ENCODE measurements at regions not wholly inside any gene's neighbourhood (a gene's known extent, or its start where the extent isn't known, plus 50 kb on each side); places are given as distances from the start of the nearest gene placed in this dataset.

GRCh38 chr16:60563166-60563565, 1473.1 kb downstream of the CDH8 start:
- Histone ChIP-seq H3K27me3 (ENCODE audit: control insufficient read depth, insufficient read depth, low read length) (no peaks in the 10 kb centered on the region), H3K9me3 (ENCODE audit: control insufficient read depth in 2 of 3, insufficient read depth in 1 of 3, low read length in 3 of 3) (no peaks in the 10 kb centered on the region), H3K9ac (ENCODE audit: low read length in 3 of 3) (no peak overlapping the region), H3K4me1 (ENCODE audit: control insufficient read depth in 2 of 3, insufficient read depth in 2 of 3, low read depth in 1 of 3, low read length in 3 of 3) (no peaks in the 10 kb centered on the region), H3K4me3 (ENCODE audit: low read length in 3 of 3) (no peak overlapping the region), H3K36me3 (ENCODE audit: control insufficient read depth in 2 of 3, insufficient read depth in 3 of 3, low read length in 3 of 3) (no peaks in the 10 kb centered on the region), H3K27ac (ENCODE audit: low read depth in 2 of 2, low read length in 2 of 2) (no peak overlapping the region)
- intact Hi-C loops (cut with DNase I), result no loop called here
- no peak for TF ChIP-seq CTCF (IDR thresholded peaks at IDR 0.05; ENCODE audit: borderline replicate concordance, extremely low read depth, insufficient read depth)
- FAIRE-seq (no peak), DNase-seq (no peak)

GRCh38 chr16:60558936-60559335, 1477.3 kb downstream of the CDH8 start:
- intact Hi-C loops (cut with DNase I), result no loop called here
- H3K4me3 ChIP-seq (ENCODE audit: low read length in 3 of 3), result no peak overlapping the region
- H3K4me1 ChIP-seq (ENCODE audit: control insufficient read depth in 2 of 3, insufficient read depth in 2 of 3, low read depth in 1 of 3, low read length in 3 of 3), result no peaks in the 10 kb centered on the region
- no peaks in the 10 kb centered on the region for H3K27me3 ChIP-seq (ENCODE audit: control insufficient read depth, insufficient read depth, low read length)
- no peak overlapping the region for H3K27ac ChIP-seq (ENCODE audit: low read depth in 2 of 2, low read length in 2 of 2)
- DNase-seq (no peak), FAIRE-seq (no peak)
- no peak for TF ChIP-seq CTCF (IDR thresholded peaks at IDR 0.05; ENCODE audit: borderline replicate concordance, extremely low read depth, insufficient read depth)
- H3K9me3 ChIP-seq (ENCODE audit: control insufficient read depth in 2 of 3, insufficient read depth in 1 of 3, low read length in 3 of 3), result no peaks in the 10 kb centered on the region
- H3K9ac ChIP-seq (ENCODE audit: low read length in 3 of 3), result no peak overlapping the region
- H3K36me3 ChIP-seq (ENCODE audit: control insufficient read depth in 2 of 3, insufficient read depth in 3 of 3, low read length in 3 of 3), result no peaks in the 10 kb centered on the region

- H3K27me3 ChIP-seq (ENCODE audit: control insufficient read depth, insufficient read depth, low read length), result no peaks in the 10 kb centered on the region
- H3K36me3 ChIP-seq (ENCODE audit: control insufficient read depth in 2 of 3, insufficient read depth in 3 of 3, low read length in 3 of 3), result no peaks in the 10 kb centered on the region
- no peak overlapping the region for H3K4me3 ChIP-seq (ENCODE audit: low read length in 3 of 3)
- FAIRE-seq (no peak), DNase-seq (peak in 2 of 5 donors; percentile 29 to 34)
- no peak overlapping the region for H3K9ac ChIP-seq (ENCODE audit: low read length in 3 of 3)
- no peak overlapping the region for H3K27ac ChIP-seq (ENCODE audit: low read depth in 2 of 2, low read length in 2 of 2)
- TF ChIP-seq CTCF (IDR thresholded peaks at IDR 0.05; ENCODE audit: borderline replicate concordance, extremely low read depth, insufficient read depth), result no peak
- no peaks in the 10 kb centered on the region for H3K9me3 ChIP-seq (ENCODE audit: control insufficient read depth in 2 of 3, insufficient read depth in 1 of 3, low read length in 3 of 3)
- intact Hi-C loops (cut with DNase I), result no loop called here
- no peaks in the 10 kb centered on the region for H3K4me1 ChIP-seq (ENCODE audit: control insufficient read depth in 2 of 3, insufficient read depth in 2 of 3, low read depth in 1 of 3, low read length in 3 of 3)
These were observed 1483.0 kb downstream of the CDH8 start for GRCh38 chr16:60553090-60553757.

GRCh38 chr16:60541535-60541934, 1494.7 kb downstream of the CDH8 start:
- FAIRE-seq (no peak), DNase-seq (no peak)
- TF ChIP-seq CTCF (IDR thresholded peaks at IDR 0.05; ENCODE audit: borderline replicate concordance, extremely low read depth, insufficient read depth), result no peak
- no peaks in the 10 kb centered on the region for H3K36me3 ChIP-seq (ENCODE audit: control insufficient read depth in 2 of 3, insufficient read depth in 3 of 3, low read length in 3 of 3)
- H3K27ac ChIP-seq (ENCODE audit: low read depth in 2 of 2, low read length in 2 of 2), result no peak overlapping the region
- no peak overlapping the region for H3K9ac ChIP-seq (ENCODE audit: low read length in 3 of 3)
- H3K27me3 ChIP-seq (ENCODE audit: control insufficient read depth, insufficient read depth, low read length), result no peaks in the 10 kb centered on the region
- no peaks in the 10 kb centered on the region for H3K4me1 ChIP-seq (ENCODE audit: control insufficient read depth in 2 of 3, insufficient read depth in 2 of 3, low read depth in 1 of 3, low read length in 3 of 3)
- no peak overlapping the region for H3K4me3 ChIP-seq (ENCODE audit: low read length in 3 of 3)
- no peaks in the 10 kb centered on the region for H3K9me3 ChIP-seq (ENCODE audit: control insufficient read depth in 2 of 3, insufficient read depth in 1 of 3, low read length in 3 of 3)
- intact Hi-C loops (cut with DNase I), result no loop called here

Data from kidney (tissue), 13 donors.